ENCODE measurements at regions not wholly inside any gene's neighbourhood (a gene's known extent, or its start where the extent isn't known, plus 50 kb on each side); places are given as distances from the start of the nearest gene placed in this dataset.

DNA sequence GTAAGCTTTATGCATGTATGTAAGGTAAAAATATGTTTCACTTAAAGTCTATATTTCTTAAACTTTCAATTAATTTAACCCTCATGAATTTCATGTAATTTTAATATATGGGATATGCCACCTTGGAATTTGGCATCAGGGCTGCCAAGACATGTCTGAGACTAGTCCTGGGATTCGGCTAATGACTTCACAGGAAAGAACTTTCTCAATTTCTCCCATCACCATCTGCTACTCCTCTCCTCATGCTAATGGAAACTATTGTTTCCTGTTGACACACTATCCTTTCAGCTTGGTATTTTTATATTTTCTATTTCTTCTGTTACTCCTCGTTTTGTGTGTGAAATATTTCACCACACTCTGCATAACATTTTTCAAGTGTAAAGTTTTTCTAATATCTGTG, 205.9 kb downstream of the ARL4A start:
- TF ChIP-seq EZH2 (IDR thresholded peaks at IDR 0.05; ENCODE audit: borderline replicate concordance, control insufficient read depth, low read depth, low read length) = no peak
- no peak for TF ChIP-seq CHD1 (IDR thresholded peaks at IDR 0.05; ENCODE audit: low read depth, low read length)
- TF ChIP-seq, protein P1, sequence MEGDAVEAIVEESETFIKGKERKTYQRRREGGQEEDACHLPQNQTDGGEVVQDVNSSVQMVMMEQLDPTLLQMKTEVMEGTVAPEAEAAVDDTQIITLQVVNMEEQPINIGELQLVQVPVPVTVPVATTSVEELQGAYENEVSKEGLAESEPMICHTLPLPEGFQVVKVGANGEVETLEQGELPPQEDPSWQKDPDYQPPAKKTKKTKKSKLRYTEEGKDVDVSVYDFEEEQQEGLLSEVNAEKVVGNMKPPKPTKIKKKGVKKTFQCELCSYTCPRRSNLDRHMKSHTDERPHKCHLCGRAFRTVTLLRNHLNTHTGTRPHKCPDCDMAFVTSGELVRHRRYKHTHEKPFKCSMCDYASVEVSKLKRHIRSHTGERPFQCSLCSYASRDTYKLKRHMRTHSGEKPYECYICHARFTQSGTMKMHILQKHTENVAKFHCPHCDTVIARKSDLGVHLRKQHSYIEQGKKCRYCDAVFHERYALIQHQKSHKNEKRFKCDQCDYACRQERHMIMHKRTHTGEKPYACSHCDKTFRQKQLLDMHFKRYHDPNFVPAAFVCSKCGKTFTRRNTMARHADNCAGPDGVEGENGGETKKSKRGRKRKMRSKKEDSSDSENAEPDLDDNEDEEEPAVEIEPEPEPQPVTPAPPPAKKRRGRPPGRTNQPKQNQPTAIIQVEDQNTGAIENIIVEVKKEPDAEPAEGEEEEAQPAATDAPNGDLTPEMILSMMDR (IDR thresholded peaks at IDR 0.05 in 2 of 3, conservative IDR thresholded peaks at IDR 0.05 in 1 of 3; ENCODE audit: control insufficient read depth in 2 of 3, extremely low read depth in 1 of 3, insufficient read depth in 1 of 3, low read depth in 3 of 3, low read length in 3 of 3) = no peak

Measured in GM12878 (cell line).